Tibial nerve (tissue), 4 donors: ENCODE measurements at regions not wholly inside any gene's neighbourhood (a gene's known extent, or its start where the extent isn't known, plus 50 kb on each side); places are given as distances from the start of the nearest gene placed in this dataset.

ENCODE experiments used
- CTCF ChIP-seq, 5 experiments: fragments of 200-600 bp in 3 of 5; fragments of 450-650 bp in 2 of 5; sonication (generic) in 3 of 5; IDR thresholded peaks; one replicate each; pipeline ENCODE4 v1.5.1; 2016 to 2019; ENCODE audit warnings: antibody characterized with exemption in 5 of 5, mild to moderate bottlenecking in 3 of 5, moderate library complexity in 2 of 5
- EP300 ChIP-seq, 2 donors: sonication (generic); formaldehyde crosslinking; IDR thresholded peaks; one replicate each; pipeline ENCODE4 v1.6.1; 2017; ENCODE audit warnings: antibody characterized with exemption in 2 of 2, mild to moderate bottlenecking in 1 of 2
- POLR2A ChIP-seq, 2 donors: fragments of 450-650 bp; IDR thresholded peaks; one replicate each; pipeline ENCODE4 v1.6.1; 2017; ENCODE audit warnings: antibody characterized with exemption in 2 of 2, mild to moderate bottlenecking in 2 of 2, moderate library complexity in 2 of 2

DNA sequence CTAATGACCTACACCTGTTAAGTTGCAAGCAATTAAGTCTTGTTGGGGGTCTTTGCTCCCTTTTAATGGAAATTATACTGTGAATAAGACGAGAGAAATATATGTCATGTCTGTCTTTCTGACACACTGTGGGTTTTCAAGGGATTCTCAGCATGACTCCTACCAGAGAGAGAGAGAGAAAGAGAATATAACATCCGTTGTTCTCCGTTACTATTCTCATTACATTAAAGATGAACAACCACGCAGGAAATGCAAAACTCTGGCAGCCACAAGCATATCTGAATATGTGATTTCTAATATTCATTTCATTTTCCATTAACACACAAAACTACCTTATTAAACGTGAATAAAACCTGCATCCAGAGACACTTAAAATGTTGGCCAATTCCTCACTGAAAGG, 67.3 kb upstream of the EGLN3 start:
- TF ChIP-seq CTCF (IDR thresholded peaks at IDR 0.05), result no peak
- no peak for TF ChIP-seq POLR2A (IDR thresholded peaks at IDR 0.05)
- TF ChIP-seq EP300 (IDR thresholded peaks at IDR 0.05), result no peak
